ENCODE measurements at regions not wholly inside any gene's neighbourhood (a gene's known extent, or its start where the extent isn't known, plus 50 kb on each side); places are given as distances from the start of the nearest gene placed in this dataset.

- no peak for DNase-seq (ENCODE audit: low read depth)
Observed at GRCh38 chr12:16136219-16136988, 141.1 kb downstream of the SLC15A5 start.

GRCh38 chr12:16135323-16135722, 142.2 kb downstream of the SLC15A5 start:
- no peak for DNase-seq (ENCODE audit: low read depth)

- DNase-seq (ENCODE audit: low read depth), result no peak
Observed at GRCh38 chr12:16130343-16130742, 147.1 kb downstream of the SLC15A5 start.

GRCh38 chr12:16121953-16122352, 155.5 kb downstream of the SLC15A5 start:
- DNase-seq (ENCODE audit: low read depth), result no peak

- no peak for DNase-seq (ENCODE audit: low read depth)
Observed at GRCh38 chr12:16119618-16120415, 157.7 kb downstream of the SLC15A5 start.

GRCh38 chr12:16118586-16118985, 158.9 kb downstream of the SLC15A5 start:
- no peak for DNase-seq (ENCODE audit: low read depth)

- peak; percentile 5 for DNase-seq (ENCODE audit: low read depth)
Observed at GRCh38 chr12:16112612-16113560, 164.6 kb downstream of the SLC15A5 start.

GRCh38 chr12:16112130-16112529, 165.4 kb downstream of the SLC15A5 start:
- DNase-seq (ENCODE audit: low read depth), result no peak

- no peak for DNase-seq (ENCODE audit: low read depth)
Observed at GRCh38 chr12:16110596-16110995, 166.9 kb downstream of the SLC15A5 start.

GRCh38 chr12:16103851-16104250, 173.6 kb downstream of the SLC15A5 start:
- DNase-seq (ENCODE audit: low read depth), result no peak

GRCh38 chr12:16100206-16100605, 177.3 kb downstream of the SLC15A5 start:
- DNase-seq (ENCODE audit: low read depth), result no peak

- no peak for DNase-seq (ENCODE audit: low read depth)
Observed at GRCh38 chr12:16096273-16096849, 181.1 kb downstream of the SLC15A5 start.

GRCh38 chr12:16095531-16096110, 181.9 kb downstream of the SLC15A5 start:
- DNase-seq (ENCODE audit: low read depth), result no peak

- DNase-seq (ENCODE audit: low read depth), result no peak
Observed at GRCh38 chr12:16094437-16094836, 183.0 kb downstream of the SLC15A5 start.

- no peak for DNase-seq (ENCODE audit: low read depth)
Observed at GRCh38 chr12:16093825-16094224, 182.7 kb downstream of the DERA start.

GRCh38 chr12:16090974-16091373, 179.8 kb downstream of the DERA start:
- no peak for DNase-seq (ENCODE audit: low read depth)

GRCh38 chr12:16088421-16088820, 177.3 kb downstream of the DERA start:
- DNase-seq (ENCODE audit: low read depth), result no peak

All from iris pigment epithelial cell (primary cell).